H9 (cell line): ENCODE measurements at regions not wholly inside any gene's neighbourhood (a gene's known extent, or its start where the extent isn't known, plus 50 kb on each side); places are given as distances from the start of the nearest gene placed in this dataset.

Experiments
- DNase-seq: peaks from one replicate; pipeline ENCODE4 v3.0.0-alpha.2; 2017
- H2AFZ ChIP-seq: one replicate; pipeline ENCODE4 v1.6.1; 2013; ENCODE audit warnings: mild to moderate bottlenecking, low read length, control low read depth, moderate library complexity
- H2AK5ac ChIP-seq: 2 replicates; pipeline ENCODE4 v1.6.1; 2013; ENCODE audit warnings: low read length, control low read depth, mixed read lengths; ENCODE audit not compliant: insufficient read length
- H2BK120ac ChIP-seq: one replicate; pipeline ENCODE4 v1.6.1; 2013; ENCODE audit warnings: low read depth, mild to moderate bottlenecking, low read length, control low read depth, inconsistent platforms; ENCODE audit not compliant: poor library complexity, severe bottlenecking
- H2BK12ac ChIP-seq: 2 replicates; pipeline ENCODE4 v1.6.1; 2013; ENCODE audit warnings: low read length, control low read depth, mixed read lengths, low read depth; ENCODE audit not compliant: insufficient read length
- H2BK15ac ChIP-seq: 2 replicates; pipeline ENCODE4 v1.6.1; 2013; ENCODE audit warnings: low read depth, low read length, control low read depth
- H2BK20ac ChIP-seq: one replicate; pipeline ENCODE4 v1.6.1; 2013; ENCODE audit warnings: low read depth, mild to moderate bottlenecking, low read length, control low read depth, inconsistent platforms; ENCODE audit not compliant: poor library complexity, severe bottlenecking
- H2BK5ac ChIP-seq: 2 replicates; pipeline ENCODE4 v1.6.1; 2013; ENCODE audit warnings: low read length, control low read depth, mixed read lengths; ENCODE audit not compliant: insufficient read length
- H3K14ac ChIP-seq: 2 replicates; pipeline ENCODE4 v1.6.1; 2013; ENCODE audit warnings: low read length, control low read depth; ENCODE audit not compliant: insufficient read depth
- H3K18ac ChIP-seq: 2 replicates; pipeline ENCODE4 v1.6.1; 2013; ENCODE audit warnings: low read depth, mild to moderate bottlenecking, mixed read lengths, low read length, control low read depth; ENCODE audit not compliant: insufficient read length
- H3K23ac ChIP-seq: 2 replicates; pipeline ENCODE4 v1.6.1; 2013; ENCODE audit warnings: low read length, control low read depth, mixed read lengths, low read depth; ENCODE audit not compliant: insufficient read length
- H3K23me2 ChIP-seq: 2 replicates; pipeline ENCODE4 v1.6.1; 2013; ENCODE audit warnings: low read depth, mild to moderate bottlenecking, mixed read lengths, low read length, control low read depth; ENCODE audit not compliant: insufficient read length, poor library complexity, severe bottlenecking
- H3K27ac ChIP-seq: 2 replicates; pipeline ENCODE4 v1.5.1; 2013; ENCODE audit warnings: low read length, control low read depth, mixed read lengths, low read depth; ENCODE audit not compliant: insufficient read length
- H3K27me3 ChIP-seq: 2 replicates; pipeline ENCODE4 v1.6.1; 2013; ENCODE audit warnings: low read length, control low read depth, inconsistent platforms; ENCODE audit not compliant: insufficient read depth
- H3K4ac ChIP-seq: 2 replicates; pipeline ENCODE4 v1.6.1; 2013; ENCODE audit warnings: low read depth, mild to moderate bottlenecking, control low read depth, inconsistent platforms, low read length, moderate library complexity
- H3K4me1 ChIP-seq: 2 replicates; pipeline ENCODE4 v1.6.1; 2013; ENCODE audit warnings: low read length, control low read depth, inconsistent platforms; ENCODE audit not compliant: insufficient read depth
- H3K4me2 ChIP-seq: 2 replicates; pipeline ENCODE4 v1.6.1; 2013; ENCODE audit warnings: low read length, control low read depth, mixed read lengths; ENCODE audit not compliant: insufficient read length, insufficient read depth
- H3K56ac ChIP-seq: 2 replicates; pipeline ENCODE4 v1.6.1; 2013; ENCODE audit warnings: low read depth, mild to moderate bottlenecking, mixed read lengths, low read length, control low read depth; ENCODE audit not compliant: insufficient read length
- H3K79me1 ChIP-seq: 2 replicates; pipeline ENCODE4 v1.6.1; 2013; ENCODE audit warnings: low read depth, mild to moderate bottlenecking, moderate library complexity, low read length, control low read depth, inconsistent platforms; ENCODE audit not compliant: insufficient read depth, poor library complexity, severe bottlenecking
- H3K79me2 ChIP-seq: 2 replicates; pipeline ENCODE4 v1.6.1; 2013; ENCODE audit warnings: low read length, control low read depth, inconsistent platforms; ENCODE audit not compliant: insufficient read depth
- H3K9ac ChIP-seq: 2 replicates; pipeline ENCODE4 v1.6.1; 2013; ENCODE audit warnings: low read length, control low read depth, mixed read lengths; ENCODE audit not compliant: insufficient read length; ENCODE audit errors: extremely low read depth
- H3K9me3 ChIP-seq: one replicate; pipeline ENCODE4 v1.6.1; 2013; ENCODE audit warnings: low read depth, low read length, inconsistent platforms; ENCODE audit not compliant: control insufficient read depth
- H3T11ph ChIP-seq: one replicate; pipeline ENCODE4 v1.6.1; 2013; ENCODE audit warnings: mild to moderate bottlenecking, low read length, control low read depth, inconsistent platforms
- H4K20me1 ChIP-seq: one replicate; pipeline ENCODE4 v1.6.1; 2013; ENCODE audit not compliant: control insufficient read depth, insufficient read length, insufficient read depth
- H4K5ac ChIP-seq: 2 replicates; pipeline ENCODE4 v1.6.1; 2013; ENCODE audit warnings: low read depth, mild to moderate bottlenecking, mixed read lengths, low read length, control low read depth; ENCODE audit not compliant: insufficient read length
- H4K8ac ChIP-seq: replicated peaks from 2 replicates; pipeline ENCODE4 v1.6.1; 2013; ENCODE audit warnings: low read length, control low read depth, mixed read lengths, low read depth; ENCODE audit not compliant: insufficient read length
- H4K91ac ChIP-seq: 2 replicates; pipeline ENCODE4 v1.6.1; 2013; ENCODE audit warnings: low read depth, mild to moderate bottlenecking, moderate library complexity, mixed read lengths, low read length, control low read depth; ENCODE audit not compliant: insufficient read length
- H3K27ac Mint-ChIP-seq, 3 experiments: 2 replicates in 2 of 3; 3 replicates in 1 of 3; pipeline ENCODE4 v1.8.0; 2020 to 2021; ENCODE audit warnings: mixed read lengths in 3 of 3, mild to moderate bottlenecking in 1 of 3, moderate library complexity in 1 of 3
- H3K27me3 Mint-ChIP-seq: 2 replicates; pipeline ENCODE4 v1.8.0; 2021; ENCODE audit warnings: low read depth, mild to moderate bottlenecking, moderate library complexity, mixed read lengths
- H3K36me3 Mint-ChIP-seq, 3 experiments: 2 replicates in 2 of 3; 3 replicates in 1 of 3; pipeline ENCODE4 v1.8.0; 2020 to 2021; ENCODE audit warnings: low read depth in 3 of 3, mixed read lengths in 3 of 3; ENCODE audit not compliant: insufficient read depth in 1 of 3
- H3K4me1 Mint-ChIP-seq, 2 experiments: 2 replicates each; pipeline ENCODE4 v1.8.0; 2020; ENCODE audit warnings: mixed read lengths in 2 of 2
- H3K4me3 Mint-ChIP-seq, 2 experiments: 2 replicates in 1 of 2; 3 replicates in 1 of 2; pipeline ENCODE4 v1.8.0; 2020 to 2021; ENCODE audit warnings: mild to moderate bottlenecking in 2 of 2, mixed read lengths in 2 of 2, moderate library complexity in 1 of 2
- H3K9me3 Mint-ChIP-seq, 2 experiments: 2 replicates in 1 of 2; 3 replicates in 1 of 2; pipeline ENCODE4 v1.8.0; 2020; ENCODE audit warnings: mild to moderate bottlenecking in 2 of 2, mixed read lengths in 2 of 2, moderate library complexity in 1 of 2
- WGBS: extraction: QIAGEN DNeasy Blood & Tissue Kit; methylation state at CpG from one replicate; pipeline ENCODE4 v1.1.7; 2013; ENCODE audit warnings: missing lambda C conversion rate, low lambda C conversion rate, mixed read lengths; ENCODE audit not compliant: insufficient read length; ENCODE audit errors: extremely low coverage; 5-methylcytosine and 5-hydroxymethylcytosine counted together
- TF ChIP-seq, protein P1 (sequence below): fragments of 200-600 bp; sonication (generic); conservative IDR thresholded peaks from 3 replicates; pipeline ENCODE4 v1.8.0; 2021; ENCODE audit warnings: antibody characterized with exemption, mild to moderate bottlenecking

DNA sequence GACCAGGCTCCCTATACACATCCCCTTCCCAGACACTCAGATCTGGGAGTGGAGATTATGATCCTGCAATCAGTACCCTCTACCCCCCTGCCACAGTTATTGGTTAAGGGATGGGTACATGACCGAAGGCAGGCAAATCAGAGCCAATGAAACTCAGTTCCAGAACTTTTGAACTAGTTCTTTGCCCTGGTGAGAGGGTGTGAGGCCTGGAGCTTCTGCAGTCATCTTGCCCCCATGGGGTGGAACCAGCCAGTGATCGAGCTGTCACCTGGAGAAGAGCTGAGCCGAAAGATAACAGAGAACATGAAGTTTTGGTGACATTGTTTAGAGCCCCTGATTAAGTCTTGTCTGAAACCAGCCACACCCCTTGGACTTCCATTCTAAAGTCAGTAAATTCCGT is 88.2 kb upstream of the DUSP5 start:
- Histone ChIP-seq H3K23ac (no peak overlapping the region), H4K20me1 (no peaks in the 10 kb centered on the region), H3K23me2 (no peaks in the 10 kb centered on the region), H2AK5ac (no peak overlapping the region), H2BK5ac (no peak overlapping the region), H3K9ac (no peak overlapping the region), H3K4me2 (no peak overlapping the region), H2BK20ac (no peak overlapping the region), H2BK12ac (no peak overlapping the region), H3K79me1 (no peaks in the 10 kb centered on the region), H3K27me3 (no peaks in the 10 kb centered on the region), H3K14ac (no peak overlapping the region), H3K18ac (no peak overlapping the region), H3K9me3 (no peaks in the 10 kb centered on the region), H4K91ac (no peak overlapping the region), H2BK120ac (no peak overlapping the region), H2AFZ (no peak overlapping the region), H3K27ac (no peak overlapping the region), H3K4ac (no peak overlapping the region), H3T11ph (no peak overlapping the region), H4K5ac (no peak overlapping the region), H3K4me1 (no peaks in the 10 kb centered on the region; the same call in 1 of the 2 replicates), H3K79me2 (no peaks in the 10 kb centered on the region), H2BK15ac (no peak overlapping the region), H3K56ac (no peak overlapping the region), H4K8ac (no peak overlapping the region)
- peaks cover 8% of the 10 kb centered on the region for H3K27me3 Mint-ChIP-seq
- whole genome bisulfite sequencing: no CpG with 5 or more reads among the region's 4 CpGs
- no peak overlapping the region for H3K27ac Mint-ChIP-seq
- no peaks in the 10 kb centered on the region for H3K9me3 Mint-ChIP-seq
- TF ChIP-seq, protein P1, sequence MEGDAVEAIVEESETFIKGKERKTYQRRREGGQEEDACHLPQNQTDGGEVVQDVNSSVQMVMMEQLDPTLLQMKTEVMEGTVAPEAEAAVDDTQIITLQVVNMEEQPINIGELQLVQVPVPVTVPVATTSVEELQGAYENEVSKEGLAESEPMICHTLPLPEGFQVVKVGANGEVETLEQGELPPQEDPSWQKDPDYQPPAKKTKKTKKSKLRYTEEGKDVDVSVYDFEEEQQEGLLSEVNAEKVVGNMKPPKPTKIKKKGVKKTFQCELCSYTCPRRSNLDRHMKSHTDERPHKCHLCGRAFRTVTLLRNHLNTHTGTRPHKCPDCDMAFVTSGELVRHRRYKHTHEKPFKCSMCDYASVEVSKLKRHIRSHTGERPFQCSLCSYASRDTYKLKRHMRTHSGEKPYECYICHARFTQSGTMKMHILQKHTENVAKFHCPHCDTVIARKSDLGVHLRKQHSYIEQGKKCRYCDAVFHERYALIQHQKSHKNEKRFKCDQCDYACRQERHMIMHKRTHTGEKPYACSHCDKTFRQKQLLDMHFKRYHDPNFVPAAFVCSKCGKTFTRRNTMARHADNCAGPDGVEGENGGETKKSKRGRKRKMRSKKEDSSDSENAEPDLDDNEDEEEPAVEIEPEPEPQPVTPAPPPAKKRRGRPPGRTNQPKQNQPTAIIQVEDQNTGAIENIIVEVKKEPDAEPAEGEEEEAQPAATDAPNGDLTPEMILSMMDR: no peak
- no peak overlapping the region for H3K4me3 Mint-ChIP-seq
- DNase-seq: no peak
- H3K4me1 Mint-ChIP-seq: peaks cover 25 to 39% of the 10 kb centered on the region in 2 experiments
- no peaks in the 10 kb centered on the region for H3K36me3 Mint-ChIP-seq
